ENCODE measurements at regions not wholly inside any gene's neighbourhood (a gene's known extent, or its start where the extent isn't known, plus 50 kb on each side); places are given as distances from the start of the nearest gene placed in this dataset.

GRCh38 chr18:64407606-64408005 is 258.7 kb upstream of the LINC00305 start:
- no peak for DNase-seq
- no peak overlapping the region for H3K27ac Mint-ChIP-seq
- intact Hi-C loops (cut with micrococcal nuclease), result no loop called here
- H3K4me1 Mint-ChIP-seq (ENCODE audit: low read depth), result no peaks in the 10 kb centered on the region
- no peaks in the 10 kb centered on the region for H3K27me3 Mint-ChIP-seq
- no peaks in the 10 kb centered on the region for H3K36me3 Mint-ChIP-seq
- CTCF ChIA-PET, result no interaction called here
- no peak overlapping the region for H3K4me3 Mint-ChIP-seq
- no peaks in the 10 kb centered on the region for H3K9me3 Mint-ChIP-seq
- POLR2A ChIA-PET, result no interaction called here

- DNase-seq, result no peak
- H3K9me3 Mint-ChIP-seq, result no peaks in the 10 kb centered on the region
- no peak overlapping the region for H3K27ac Mint-ChIP-seq
- no peaks in the 10 kb centered on the region for H3K36me3 Mint-ChIP-seq
- ChIA-PET CTCF (no interaction called here), POLR2A (no interaction called here)
- intact Hi-C loops (cut with micrococcal nuclease), result no loop called here
- no peaks in the 10 kb centered on the region for H3K27me3 Mint-ChIP-seq
- no peaks in the 10 kb centered on the region for H3K4me1 Mint-ChIP-seq (ENCODE audit: low read depth)
- no peak overlapping the region for H3K4me3 Mint-ChIP-seq
Measured at GRCh38 chr18:64405161-64405560, 256.3 kb upstream of the LINC00305 start.

GRCh38 chr18:64403784-64404503 is 255.1 kb upstream of the LINC00305 start:
- intact Hi-C loops (cut with micrococcal nuclease), result no loop called here
- no peak overlapping the region for H3K27ac Mint-ChIP-seq
- H3K9me3 Mint-ChIP-seq, result no peaks in the 10 kb centered on the region
- H3K4me3 Mint-ChIP-seq, result no peak overlapping the region
- H3K4me1 Mint-ChIP-seq (ENCODE audit: low read depth), result no peaks in the 10 kb centered on the region
- no peaks in the 10 kb centered on the region for H3K36me3 Mint-ChIP-seq
- no peaks in the 10 kb centered on the region for H3K27me3 Mint-ChIP-seq
- DNase-seq, result no peak
- ChIA-PET CTCF (no interaction called here), POLR2A (no interaction called here)

- intact Hi-C loops (cut with micrococcal nuclease), result no loop called here
- H3K27me3 Mint-ChIP-seq, result no peaks in the 10 kb centered on the region
- no peak for DNase-seq
- no peak overlapping the region for H3K4me3 Mint-ChIP-seq
- no peaks in the 10 kb centered on the region for H3K36me3 Mint-ChIP-seq
- H3K4me1 Mint-ChIP-seq (ENCODE audit: low read depth), result no peaks in the 10 kb centered on the region
- H3K9me3 Mint-ChIP-seq, result no peaks in the 10 kb centered on the region
- H3K27ac Mint-ChIP-seq, result no peak overlapping the region
- ChIA-PET CTCF (no interaction called here), POLR2A (no interaction called here)
Measured at GRCh38 chr18:64402636-64403035, 253.7 kb upstream of the LINC00305 start.

- Mint-ChIP-seq H3K27me3 (no peaks in the 10 kb centered on the region), H3K36me3 (no peaks in the 10 kb centered on the region), H3K9me3 (no peaks in the 10 kb centered on the region), H3K27ac (no peak overlapping the region), H3K4me1 (ENCODE audit: low read depth) (no peaks in the 10 kb centered on the region), H3K4me3 (no peak overlapping the region)
- intact Hi-C loops (cut with micrococcal nuclease), result no loop called here
- no peak for DNase-seq
- POLR2A ChIA-PET, result no interaction called here
- CTCF ChIA-PET, result no interaction called here
Measured at GRCh38 chr18:64401268-64402060, 252.6 kb upstream of the LINC00305 start.

GRCh38 chr18:64399566-64399965 is 250.7 kb upstream of the LINC00305 start:
- no peaks in the 10 kb centered on the region for H3K9me3 Mint-ChIP-seq
- H3K27ac Mint-ChIP-seq, result no peak overlapping the region
- intact Hi-C loops (cut with micrococcal nuclease), result no loop called here
- H3K27me3 Mint-ChIP-seq, result no peaks in the 10 kb centered on the region
- H3K4me3 Mint-ChIP-seq, result no peak overlapping the region
- H3K4me1 Mint-ChIP-seq (ENCODE audit: low read depth), result no peaks in the 10 kb centered on the region
- CTCF ChIA-PET, result no interaction called here
- POLR2A ChIA-PET, result no interaction called here
- no peaks in the 10 kb centered on the region for H3K36me3 Mint-ChIP-seq
- no peak for DNase-seq

- H3K36me3 Mint-ChIP-seq, result no peaks in the 10 kb centered on the region
- no peak overlapping the region for H3K27ac Mint-ChIP-seq
- intact Hi-C loops (cut with micrococcal nuclease), result no loop called here
- POLR2A ChIA-PET, result no interaction called here
- no peaks in the 10 kb centered on the region for H3K27me3 Mint-ChIP-seq
- peaks cover under 1% of the 10 kb centered on the region for H3K9me3 Mint-ChIP-seq
- CTCF ChIA-PET, result no interaction called here
- no peak for DNase-seq
- H3K4me1 Mint-ChIP-seq (ENCODE audit: low read depth), result no peaks in the 10 kb centered on the region
- no peak overlapping the region for H3K4me3 Mint-ChIP-seq
Measured at GRCh38 chr18:64398320-64398719, 249.4 kb upstream of the LINC00305 start.

GRCh38 chr18:64392202-64392601 is 243.3 kb upstream of the LINC00305 start:
- intact Hi-C loops (cut with micrococcal nuclease), result no loop called here
- ChIA-PET CTCF (no interaction called here), POLR2A (no interaction called here)
- Mint-ChIP-seq H3K4me1 (ENCODE audit: low read depth) (no peaks in the 10 kb centered on the region), H3K36me3 (no peaks in the 10 kb centered on the region), H3K27me3 (no peaks in the 10 kb centered on the region), H3K4me3 (no peak overlapping the region), H3K9me3 (peaks cover 2% of the 10 kb centered on the region), H3K27ac (no peak overlapping the region)
- no peak for DNase-seq

GRCh38 chr18:64384101-64384500 is 235.2 kb upstream of the LINC00305 start:
- CTCF ChIA-PET, result no interaction called here
- no peak for DNase-seq
- H3K27ac Mint-ChIP-seq, result no peak overlapping the region
- no peaks in the 10 kb centered on the region for H3K36me3 Mint-ChIP-seq
- H3K27me3 Mint-ChIP-seq, result no peaks in the 10 kb centered on the region
- H3K4me1 Mint-ChIP-seq (ENCODE audit: low read depth), result no peaks in the 10 kb centered on the region
- intact Hi-C loops (cut with micrococcal nuclease), result no loop called here
- no peak overlapping the region for H3K4me3 Mint-ChIP-seq
- POLR2A ChIA-PET, result no interaction called here
- no peaks in the 10 kb centered on the region for H3K9me3 Mint-ChIP-seq

GRCh38 chr18:64380117-64380516 is 231.2 kb upstream of the LINC00305 start:
- Mint-ChIP-seq H3K4me3 (no peak overlapping the region), H3K4me1 (ENCODE audit: low read depth) (no peaks in the 10 kb centered on the region), H3K9me3 (peaks cover 4% of the 10 kb centered on the region), H3K36me3 (no peaks in the 10 kb centered on the region), H3K27me3 (no peaks in the 10 kb centered on the region), H3K27ac (no peak overlapping the region)
- ChIA-PET CTCF (interaction anchor here (0.6 kb wide), 1 partner anchor 276 kb away, joined by 3 read pairs; no protein-coding TSS in a partner anchor), POLR2A (no interaction called here)
- no peak for DNase-seq
- intact Hi-C loops (cut with micrococcal nuclease), result no loop called here

GRCh38 chr18:64379662-64380061 is 230.8 kb upstream of the LINC00305 start:
- H3K9me3 Mint-ChIP-seq, result peaks cover 4% of the 10 kb centered on the region

GRCh38 chr18:64377446-64377845 is 228.6 kb upstream of the LINC00305 start:
- Mint-ChIP-seq H3K4me1 (ENCODE audit: low read depth) (no peaks in the 10 kb centered on the region), H3K4me3 (no peak overlapping the region), H3K36me3 (no peaks in the 10 kb centered on the region), H3K27ac (no peak overlapping the region), H3K27me3 (no peaks in the 10 kb centered on the region), H3K9me3 (peaks cover 4% of the 10 kb centered on the region)
- intact Hi-C loops (cut with micrococcal nuclease), result no loop called here
- ChIA-PET CTCF (no interaction called here), POLR2A (no interaction called here)
- no peak for DNase-seq

More at GRCh38 chr18:64379662-64380061, 230.8 kb upstream of the LINC00305 start:
- no peak overlapping the region for H3K4me3 Mint-ChIP-seq
- H3K36me3 Mint-ChIP-seq, result no peaks in the 10 kb centered on the region
- H3K27me3 Mint-ChIP-seq, result no peaks in the 10 kb centered on the region
- POLR2A ChIA-PET, result no interaction called here
- no peaks in the 10 kb centered on the region for H3K4me1 Mint-ChIP-seq (ENCODE audit: low read depth)
- CTCF ChIA-PET, result no interaction called here
- no peak for DNase-seq
- no peak overlapping the region for H3K27ac Mint-ChIP-seq
- intact Hi-C loops (cut with micrococcal nuclease), result no loop called here

GRCh38 chr18:64372850-64373249 is 224.0 kb upstream of the LINC00305 start:
- no peak for DNase-seq
- intact Hi-C loops (cut with micrococcal nuclease), result no loop called here
- ChIA-PET CTCF (no interaction called here), POLR2A (no interaction called here)
- Mint-ChIP-seq H3K9me3 (peaks cover 8% of the 10 kb centered on the region), H3K27ac (no peak overlapping the region), H3K4me1 (ENCODE audit: low read depth) (no peaks in the 10 kb centered on the region), H3K27me3 (no peaks in the 10 kb centered on the region), H3K36me3 (no peaks in the 10 kb centered on the region), H3K4me3 (no peak overlapping the region)
